DOHH2 (cell line): ENCODE measurements at regions not wholly inside any gene's neighbourhood (a gene's known extent, or its start where the extent isn't known, plus 50 kb on each side); places are given as distances from the start of the nearest gene placed in this dataset.

Experiments used
- CTCF ChIP-seq: fragments of 200-600 bp; sonication (generic); IDR thresholded peaks from one replicate; pipeline ENCODE4 v1.5.1; 2014; ENCODE audit warnings: antibody characterized with exemption, mild to moderate bottlenecking, low read depth, low read length; ENCODE audit not compliant: poor library complexity, severe bottlenecking
- EZH2phosphoT487 ChIP-seq: fragments of 200-600 bp; sonication (generic); IDR thresholded peaks from 2 replicates; pipeline ENCODE4 v1.6.1; 2017; ENCODE audit warnings: borderline replicate concordance, mild to moderate bottlenecking, antibody characterized with exemption, low read length, moderate library complexity, mixed read lengths

- TF ChIP-seq CTCF (no peak), EZH2phosphoT487 (no peak)
Observed at GRCh38 chr5:56734091-56734694, 81.2 kb upstream of the MAP3K1 start.
